Colonic mucosa (tissue), 4 donors: ENCODE measurements at regions not wholly inside any gene's neighbourhood (a gene's known extent, or its start where the extent isn't known, plus 50 kb on each side); places are given as distances from the start of the nearest gene placed in this dataset.

Experiments
- DNase-seq: peaks from one replicate; pipeline ENCODE4 v3.0.0-alpha.2; 2020
- H3K27ac ChIP-seq: fragments of 200-600 bp; one replicate; pipeline ENCODE4 v1.8.0; 2021
- H3K27me3 ChIP-seq: fragments of 200-600 bp; one replicate; pipeline ENCODE4 v1.8.0; 2021
- H3K36me3 ChIP-seq: fragments of 200-600 bp; one replicate; pipeline ENCODE4 v1.8.0; 2021
- H3K4me1 ChIP-seq: fragments of 200-600 bp; one replicate; pipeline ENCODE4 v1.8.0; 2021; ENCODE audit warnings: mild to moderate bottlenecking
- H3K4me3 ChIP-seq: fragments of 200-600 bp; one replicate; pipeline ENCODE4 v1.8.0; 2021
- H3K9ac ChIP-seq, 2 donors: one replicate each; pipeline ENCODE4 v1.7.0; 2013; ENCODE audit warnings: control low read depth in 2 of 2, low read depth in 2 of 2, low read length in 2 of 2
- H3K9me3 ChIP-seq: fragments of 200-600 bp; one replicate; pipeline ENCODE4 v1.8.0; 2021
- CTCF ChIP-seq: fragments of 200-600 bp; IDR thresholded peaks from one replicate; pipeline ENCODE4 v1.8.0; 2022; ENCODE audit warnings: antibody characterized with exemption, mild to moderate bottlenecking
- intact Hi-C: fragments of 100-400 bp; cut with DNase I; formaldehyde crosslinking; loops from one replicate; pipeline ENCODE4 v1.14.1; 2022
- donor health status: healthy.
- donor health status: DM: no; HTN: no; CAD: no.
- donor health status: DM: no; HTN: no; CAD: no.

GRCh38 chr2:153360239-153360638 lies 118.3 kb downstream of the RPRM start:
- no peak for DNase-seq
- TF ChIP-seq CTCF, result no peak
- Histone ChIP-seq H3K27me3 (no peaks in the 10 kb centered on the region), H3K4me1 (no peaks in the 10 kb centered on the region), H3K27ac (no peak overlapping the region), H3K9ac (no peak overlapping the region), H3K36me3 (no peaks in the 10 kb centered on the region), H3K9me3 (no peaks in the 10 kb centered on the region), H3K4me3 (no peak overlapping the region)
- intact Hi-C loops, result no loop called here

GRCh38 chr2:153354377-153354776 lies 124.2 kb downstream of the RPRM start:
- Histone ChIP-seq H3K36me3 (no peaks in the 10 kb centered on the region), H3K27ac (no peak overlapping the region), H3K4me3 (no peak overlapping the region), H3K9me3 (no peaks in the 10 kb centered on the region), H3K27me3 (no peaks in the 10 kb centered on the region), H3K4me1 (no peaks in the 10 kb centered on the region), H3K9ac (no peak overlapping the region)
- intact Hi-C loops, result no loop called here
- DNase-seq, result no peak
- no peak for TF ChIP-seq CTCF

- no peaks in the 10 kb centered on the region for H3K27me3 ChIP-seq
- intact Hi-C loops, result no loop called here
- H3K4me3 ChIP-seq, result no peak overlapping the region
- no peaks in the 10 kb centered on the region for H3K36me3 ChIP-seq
- no peaks in the 10 kb centered on the region for H3K9me3 ChIP-seq
- DNase-seq, result no peak
- no peaks in the 10 kb centered on the region for H3K4me1 ChIP-seq
- H3K27ac ChIP-seq, result no peak overlapping the region
- TF ChIP-seq CTCF, result no peak
- H3K9ac ChIP-seq, result no peak overlapping the region
Observed at GRCh38 chr2:153349603-153350002, 129.0 kb downstream of the RPRM start.

- intact Hi-C loops, result no loop called here
- TF ChIP-seq CTCF, result no peak
Observed at GRCh38 chr2:153347818-153348495, 130.6 kb downstream of the RPRM start.

GRCh38 chr2:153320879-153321278 lies 157.7 kb downstream of the RPRM start:
- Histone ChIP-seq H3K4me1 (no peaks in the 10 kb centered on the region), H3K36me3 (no peaks in the 10 kb centered on the region), H3K9me3 (no peaks in the 10 kb centered on the region), H3K9ac (no peak overlapping the region), H3K27me3 (no peaks in the 10 kb centered on the region), H3K27ac (no peak overlapping the region), H3K4me3 (no peak overlapping the region)
- intact Hi-C loops, result no loop called here
- no peak for DNase-seq
- TF ChIP-seq CTCF, result no peak

More at GRCh38 chr2:153347818-153348495, 130.6 kb downstream of the RPRM start:
- Histone ChIP-seq H3K4me3 (no peak overlapping the region), H3K27me3 (no peaks in the 10 kb centered on the region), H3K27ac (no peak overlapping the region), H3K4me1 (no peaks in the 10 kb centered on the region), H3K9me3 (no peaks in the 10 kb centered on the region), H3K36me3 (no peaks in the 10 kb centered on the region), H3K9ac (no peak overlapping the region)
- no peak for DNase-seq
